Thoracic aorta (tissue), 2 donors: ENCODE measurements at regions not wholly inside any gene's neighbourhood (a gene's known extent, or its start where the extent isn't known, plus 50 kb on each side); places are given as distances from the start of the nearest gene placed in this dataset.

Experiments used
- ATAC-seq: fragments of 150-250 bp; one replicate; pipeline ENCODE4 v1.8.0; 2017; ENCODE audit warnings: low read depth; ENCODE audit not compliant: insufficient number of reproducible peaks, low FRiP score
- DNase-seq: peaks from one replicate; pipeline ENCODE4 v3.0.0-alpha.2; 2020; ENCODE audit warnings: low spot score
- H3K27ac ChIP-seq, 2 donors: fragments of 200-600 bp; sonication (generic); 1 replicate in 1 of 2; 2 replicates in 1 of 2; pipeline ENCODE4 v1.5.1; 2016; ENCODE audit warnings: mild to moderate bottlenecking in 2 of 2, moderate library complexity in 2 of 2
- H3K27me3 ChIP-seq: fragments of 200-600 bp; sonication (generic); replicated peaks from 2 replicates; pipeline ENCODE4 v1.6.0; 2016; ENCODE audit warnings: mild to moderate bottlenecking; ENCODE audit not compliant: insufficient read depth
- H3K36me3 ChIP-seq: fragments of 200-600 bp; sonication (generic); one replicate; pipeline ENCODE4 v1.5.1; 2016
- H3K4me1 ChIP-seq, 2 donors: fragments of 200-600 bp; sonication (generic); 1 replicate in 1 of 2; 2 replicates in 1 of 2; pipeline versions ENCODE4 v1.5.1 to v1.6.0; 2016; ENCODE audit warnings: low read depth in 2 of 2, mild to moderate bottlenecking in 1 of 2; ENCODE audit not compliant: control insufficient read depth in 1 of 2
- H3K4me3 ChIP-seq: fragments of 200-600 bp; sonication (generic); 2 replicates; pipeline ENCODE4 v1.5.1; 2016; ENCODE audit warnings: mild to moderate bottlenecking
- H3K9me3 ChIP-seq: fragments of 200-600 bp; sonication (generic); 2 replicates; pipeline ENCODE4 v1.5.1; 2016
- TF ChIP-seq, protein P1 (sequence below): fragments of 200-600 bp; sonication (generic); IDR thresholded peaks from one replicate; pipeline ENCODE4 v1.5.1; 2019; ENCODE audit warnings: antibody characterized with exemption

DNA sequence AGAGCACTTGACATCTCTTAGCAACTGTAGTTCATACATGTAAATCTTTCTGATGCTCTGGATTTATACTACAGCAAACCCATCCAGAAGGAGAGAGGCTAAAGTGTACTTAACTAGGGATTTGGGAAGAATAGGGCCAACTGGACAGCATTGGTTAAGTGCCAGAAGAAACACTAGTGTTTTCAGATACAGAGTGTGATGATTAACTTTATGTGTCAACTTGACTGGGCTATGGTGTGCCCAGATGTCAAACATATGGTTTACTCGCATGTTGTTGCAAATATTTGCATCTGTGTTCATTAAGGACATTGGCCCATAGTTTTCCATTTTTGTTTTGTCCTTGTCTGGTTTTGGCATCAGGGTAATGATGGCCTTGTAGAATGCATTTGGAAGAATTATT is 384.7 kb upstream of the KCND2 start:
- DNase-seq (no peak), ATAC-seq (no peak)
- Histone ChIP-seq H3K4me3 (no peak overlapping the region), H3K27me3 (no peaks in the 10 kb centered on the region), H3K4me1 (no peaks in the 10 kb centered on the region), H3K9me3 (no peaks in the 10 kb centered on the region), H3K27ac (no peak overlapping the region), H3K36me3 (no peaks in the 10 kb centered on the region)
- TF ChIP-seq, protein P1, sequence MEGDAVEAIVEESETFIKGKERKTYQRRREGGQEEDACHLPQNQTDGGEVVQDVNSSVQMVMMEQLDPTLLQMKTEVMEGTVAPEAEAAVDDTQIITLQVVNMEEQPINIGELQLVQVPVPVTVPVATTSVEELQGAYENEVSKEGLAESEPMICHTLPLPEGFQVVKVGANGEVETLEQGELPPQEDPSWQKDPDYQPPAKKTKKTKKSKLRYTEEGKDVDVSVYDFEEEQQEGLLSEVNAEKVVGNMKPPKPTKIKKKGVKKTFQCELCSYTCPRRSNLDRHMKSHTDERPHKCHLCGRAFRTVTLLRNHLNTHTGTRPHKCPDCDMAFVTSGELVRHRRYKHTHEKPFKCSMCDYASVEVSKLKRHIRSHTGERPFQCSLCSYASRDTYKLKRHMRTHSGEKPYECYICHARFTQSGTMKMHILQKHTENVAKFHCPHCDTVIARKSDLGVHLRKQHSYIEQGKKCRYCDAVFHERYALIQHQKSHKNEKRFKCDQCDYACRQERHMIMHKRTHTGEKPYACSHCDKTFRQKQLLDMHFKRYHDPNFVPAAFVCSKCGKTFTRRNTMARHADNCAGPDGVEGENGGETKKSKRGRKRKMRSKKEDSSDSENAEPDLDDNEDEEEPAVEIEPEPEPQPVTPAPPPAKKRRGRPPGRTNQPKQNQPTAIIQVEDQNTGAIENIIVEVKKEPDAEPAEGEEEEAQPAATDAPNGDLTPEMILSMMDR: no peak

DNA sequence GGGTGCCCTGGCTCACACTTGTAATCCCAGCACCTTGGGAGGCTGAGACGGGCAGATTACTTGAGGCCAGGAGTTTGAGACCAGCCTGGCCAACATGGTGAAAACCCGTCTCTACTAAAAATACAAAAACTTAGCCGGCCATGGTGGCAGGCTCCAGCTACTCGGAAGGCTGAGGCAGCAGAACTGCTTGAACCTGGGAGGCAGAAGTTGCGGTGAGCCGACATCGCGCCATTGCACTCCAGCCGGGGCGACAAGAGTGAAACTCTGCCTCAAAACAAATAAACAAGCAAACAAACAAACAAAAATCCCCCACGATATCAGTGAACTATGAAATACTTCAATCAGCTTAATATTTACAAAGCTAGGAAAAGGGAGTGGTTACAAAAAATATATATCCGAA is 382.3 kb upstream of the KCND2 start:
- DNase-seq: no peak
- H3K27me3 ChIP-seq: no peaks in the 10 kb centered on the region
- TF ChIP-seq, protein P1: no peak
- no peaks in the 10 kb centered on the region for H3K4me1 ChIP-seq
- no peaks in the 10 kb centered on the region for H3K9me3 ChIP-seq
- ATAC-seq: no peak
- no peak overlapping the region for H3K27ac ChIP-seq
- H3K4me3 ChIP-seq: no peak overlapping the region
- no peaks in the 10 kb centered on the region for H3K36me3 ChIP-seq

DNA sequence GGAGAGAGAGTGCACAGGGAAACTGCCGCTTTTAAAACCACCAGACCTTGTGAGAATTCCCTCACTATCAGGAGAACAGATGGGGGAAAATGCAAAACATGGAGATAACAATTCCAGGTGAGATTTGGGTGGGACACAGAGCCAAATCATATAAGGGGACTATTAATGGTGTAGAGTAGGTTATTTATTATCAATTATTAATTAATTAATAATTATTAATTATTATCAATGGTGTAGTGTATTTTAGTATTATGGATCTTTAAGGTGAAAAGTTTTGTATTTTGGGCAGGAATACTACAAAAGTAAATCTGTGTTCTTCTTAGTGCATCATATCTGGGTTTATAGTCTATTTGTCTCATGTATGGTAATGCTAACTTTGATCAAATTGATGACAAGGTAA is 377.7 kb upstream of the KCND2 start:
- ATAC-seq (no peak), DNase-seq (no peak)
- no peaks in the 10 kb centered on the region for H3K4me1 ChIP-seq
- H3K36me3 ChIP-seq: no peaks in the 10 kb centered on the region
- H3K9me3 ChIP-seq: no peaks in the 10 kb centered on the region
- no peak overlapping the region for H3K27ac ChIP-seq
- TF ChIP-seq, protein P1: no peak
- H3K4me3 ChIP-seq: no peak overlapping the region
- H3K27me3 ChIP-seq: no peaks in the 10 kb centered on the region

DNA sequence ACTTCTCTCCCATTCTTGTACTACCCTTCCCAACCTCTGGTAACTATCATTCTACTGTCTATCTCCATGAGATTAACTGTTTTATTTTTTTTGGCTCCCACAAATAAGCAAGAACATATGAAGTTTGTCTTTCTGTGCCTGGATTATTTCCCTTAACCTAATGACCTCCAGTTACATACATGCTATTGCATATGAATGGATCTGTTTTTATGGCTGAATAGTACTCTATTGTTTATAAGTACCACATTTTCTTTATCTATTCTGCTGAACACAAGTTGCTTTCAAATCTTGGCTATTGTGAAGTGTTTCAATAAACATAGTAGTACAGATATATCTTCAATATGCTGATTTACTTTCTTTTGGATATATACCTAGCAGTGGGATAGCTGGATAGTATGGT is 376.6 kb upstream of the KCND2 start:
- DNase-seq: no peak
- Histone ChIP-seq H3K27me3 (no peaks in the 10 kb centered on the region), H3K4me1 (no peaks in the 10 kb centered on the region), H3K4me3 (no peak overlapping the region), H3K9me3 (no peaks in the 10 kb centered on the region), H3K36me3 (no peaks in the 10 kb centered on the region), H3K27ac (no peak overlapping the region)
- TF ChIP-seq, protein P1: no peak
- no peak for ATAC-seq

DNA sequence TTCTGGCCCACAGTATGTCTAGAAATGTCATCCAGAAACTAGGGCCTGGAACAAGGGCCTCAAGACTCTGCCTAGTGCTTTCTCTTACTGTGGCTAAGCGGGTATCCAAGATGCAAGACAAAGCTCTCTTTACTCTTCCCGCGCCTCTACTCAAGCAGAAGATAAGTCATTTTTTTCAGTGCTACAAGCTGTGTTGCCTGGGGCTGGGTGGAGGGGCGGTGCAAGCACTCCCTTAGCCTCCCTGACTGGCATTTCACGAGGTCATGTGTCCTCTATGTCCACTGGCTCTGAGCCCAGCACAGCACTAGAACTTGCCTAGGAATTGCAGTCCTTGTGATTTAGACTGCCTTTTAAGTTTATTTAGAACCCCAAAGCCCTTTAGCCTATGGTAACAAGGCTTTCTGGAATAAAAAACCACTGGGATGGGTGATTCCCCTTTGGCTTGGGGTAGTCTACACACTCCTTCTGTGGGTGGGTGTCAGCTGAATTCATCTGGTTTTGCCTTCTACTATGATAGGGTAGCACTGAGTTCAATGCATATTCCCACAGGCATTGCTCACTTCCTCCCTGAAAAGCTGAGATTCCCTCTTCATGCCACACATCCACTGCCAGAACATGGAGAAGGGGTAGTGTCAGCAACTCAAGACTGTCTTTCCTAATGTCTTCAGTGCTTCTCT is 371.8 kb upstream of the KCND2 start:
- ATAC-seq: no peak
- no peak overlapping the region for H3K27ac ChIP-seq

More for the DNA sequence above, 371.8 kb upstream of the KCND2 start:
- H3K4me3 ChIP-seq: no peak overlapping the region
- H3K27me3 ChIP-seq: no peaks in the 10 kb centered on the region
- no peaks in the 10 kb centered on the region for H3K36me3 ChIP-seq
- TF ChIP-seq, protein P1: no peak
- DNase-seq: no peak
- H3K4me1 ChIP-seq: no peaks in the 10 kb centered on the region
- H3K9me3 ChIP-seq: no peaks in the 10 kb centered on the region
